ENCODE measurements at regions not wholly inside any gene's neighbourhood (a gene's known extent, or its start where the extent isn't known, plus 50 kb on each side); places are given as distances from the start of the nearest gene placed in this dataset.

- TF ChIP-seq CTCF (conservative IDR thresholded peaks at IDR 0.05) (no peak), EZH2 (IDR thresholded peaks at IDR 0.05; ENCODE audit: low read depth) (no peak)
Measured at GRCh38 chr11:70630068-70630467, 231.7 kb downstream of the CTTN start.
